ENCODE measurements at regions not wholly inside any gene's neighbourhood (a gene's known extent, or its start where the extent isn't known, plus 50 kb on each side); places are given as distances from the start of the nearest gene placed in this dataset.

DNA sequence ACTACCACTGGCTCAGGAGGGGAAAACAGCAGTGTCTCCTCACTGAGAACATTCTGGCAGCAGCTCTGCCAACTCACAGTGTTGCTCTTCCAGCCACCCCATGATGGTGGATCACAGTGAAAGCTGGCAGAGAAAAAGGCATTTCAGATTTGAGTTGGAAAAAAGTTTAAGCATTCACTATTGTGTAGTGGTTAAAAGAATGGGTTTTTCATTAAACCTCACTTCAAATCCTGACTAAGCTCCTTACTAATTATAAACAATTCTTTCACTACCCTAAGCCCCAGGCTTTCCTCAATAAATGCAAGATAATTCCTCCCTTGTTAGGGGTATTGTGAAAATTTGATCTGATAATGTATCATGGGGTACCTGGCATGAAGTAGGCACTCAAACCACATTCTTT lies 518.1 kb downstream of the SNAPC1 start:
- TF ChIP-seq POLR2AphosphoS5 (IDR thresholded peaks at IDR 0.05; ENCODE audit: low read depth, low read length), result no peak
- TF ChIP-seq POLR2A (IDR thresholded peaks at IDR 0.05; ENCODE audit: low read depth, low read length), result no peak
- no peak for TF ChIP-seq TAF1 (IDR thresholded peaks at IDR 0.05; ENCODE audit: low read depth, low read length)
- no peak for TF ChIP-seq POU2F2 (IDR thresholded peaks at IDR 0.05; ENCODE audit: low read depth, low read length)
- no peak for TF ChIP-seq PAX5 (IDR thresholded peaks at IDR 0.05; ENCODE audit: insufficient read depth, low read length, severe bottlenecking)

Data from GM12891 (cell line).